NCI-H1694 (cell line): ENCODE measurements at regions not wholly inside any gene's neighbourhood (a gene's known extent, or its start where the extent isn't known, plus 50 kb on each side); places are given as distances from the start of the nearest gene placed in this dataset.

Experiments
- DNase-seq: peaks from one replicate; lab custom pipeline; 2025; lab: John Stamatoyannopoulos, UW

DNA sequence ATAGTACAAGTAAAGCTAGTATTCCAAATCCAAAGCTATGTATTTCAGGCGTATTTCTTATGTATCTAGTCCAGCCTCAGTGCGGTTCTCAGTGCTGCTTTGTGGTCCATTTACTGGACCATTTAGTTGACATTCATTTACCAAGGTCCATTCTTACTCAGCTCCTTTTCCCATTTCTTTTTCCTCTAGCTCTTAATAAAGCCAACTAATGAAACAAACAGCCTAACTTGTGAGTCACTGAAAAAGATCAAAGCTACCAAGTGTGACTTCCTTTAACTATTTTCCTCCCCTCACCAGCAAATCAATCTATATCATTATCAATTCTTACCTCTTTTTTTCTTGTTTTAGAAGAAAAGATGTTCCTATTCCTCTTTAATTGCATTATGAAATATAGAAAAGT is 64.0 kb downstream of the CYB561 start:
- no peak for DNase-seq
